ENCODE measurements at regions not wholly inside any gene's neighbourhood (a gene's known extent, or its start where the extent isn't known, plus 50 kb on each side); places are given as distances from the start of the nearest gene placed in this dataset.
A peak's percentile ranks its signal among the peaks of the same experiment; 100 is the strongest.
"Not testable (repeated sequence)": the region's sequence is repeated elsewhere in the genome, so short reads cannot be mapped to it uniquely, and the experiment has no call there.

- DNase-seq (ENCODE audit: low spot score): not testable (repeated sequence)
Measured at GRCh38 chr1:120941066-120941465, 51.5 kb downstream of the PPIAL4A start.

GRCh38 chr1:120941836-120942217, 52.3 kb downstream of the PPIAL4A start:
- not testable (repeated sequence) for DNase-seq (ENCODE audit: low spot score)

DNA sequence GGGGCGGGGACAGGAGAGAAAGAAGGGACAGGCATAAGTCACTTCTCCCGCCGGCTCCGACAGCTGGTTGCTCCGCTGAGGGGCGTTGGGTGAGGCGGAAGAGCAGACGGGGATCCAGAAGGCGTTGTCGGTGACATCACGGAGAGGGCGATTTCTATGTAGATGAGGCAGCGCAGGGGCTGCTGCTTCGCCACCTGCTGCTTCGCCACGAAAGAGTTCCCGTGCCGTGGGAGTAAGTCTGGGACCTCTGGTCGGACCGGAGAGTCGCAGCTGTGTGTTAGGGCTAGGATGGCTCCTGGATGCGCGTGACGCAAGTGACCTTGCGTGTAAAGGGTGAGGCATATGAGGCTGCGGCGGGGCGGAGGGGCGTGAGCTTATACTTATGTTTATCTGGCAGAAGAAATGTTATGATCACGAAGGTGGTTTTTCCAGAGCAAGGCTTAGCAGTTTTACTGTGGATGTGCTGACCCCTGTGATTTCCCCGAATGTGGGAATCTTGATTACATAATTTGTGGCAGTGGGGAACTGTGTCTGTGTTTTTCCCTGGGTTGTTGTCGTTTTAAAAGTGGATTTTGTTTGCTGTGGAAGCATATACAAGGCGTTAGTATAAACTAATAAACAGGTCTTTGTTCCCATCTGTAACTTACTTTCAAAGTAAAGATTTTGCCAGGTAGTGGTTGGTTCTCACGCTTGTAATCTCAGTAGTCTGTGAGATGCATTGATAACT, 52.8 kb downstream of the PPIAL4A start:
- DNase-seq (ENCODE audit: low spot score): peak; percentile 78

DNA sequence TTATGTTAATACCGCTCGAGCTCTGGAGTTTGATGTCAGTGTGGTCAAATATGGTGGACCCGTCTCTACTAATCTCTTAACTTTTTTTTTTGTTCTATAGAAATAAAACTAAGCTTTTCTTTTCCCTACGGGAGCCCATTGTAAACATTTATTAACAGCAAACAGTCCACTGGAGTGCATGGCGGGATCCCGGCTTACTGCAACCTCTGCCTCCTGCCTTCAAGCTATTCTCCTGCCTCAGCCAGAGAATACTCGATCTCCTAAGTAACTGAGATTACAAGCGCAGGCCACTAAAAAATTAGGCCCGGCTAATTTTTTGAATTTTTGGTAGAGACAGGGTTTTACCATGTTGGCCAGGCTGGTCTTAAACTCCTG, 53.4 kb downstream of the PPIAL4A start:
- DNase-seq (ENCODE audit: low spot score): not testable (repeated sequence)

DNA sequence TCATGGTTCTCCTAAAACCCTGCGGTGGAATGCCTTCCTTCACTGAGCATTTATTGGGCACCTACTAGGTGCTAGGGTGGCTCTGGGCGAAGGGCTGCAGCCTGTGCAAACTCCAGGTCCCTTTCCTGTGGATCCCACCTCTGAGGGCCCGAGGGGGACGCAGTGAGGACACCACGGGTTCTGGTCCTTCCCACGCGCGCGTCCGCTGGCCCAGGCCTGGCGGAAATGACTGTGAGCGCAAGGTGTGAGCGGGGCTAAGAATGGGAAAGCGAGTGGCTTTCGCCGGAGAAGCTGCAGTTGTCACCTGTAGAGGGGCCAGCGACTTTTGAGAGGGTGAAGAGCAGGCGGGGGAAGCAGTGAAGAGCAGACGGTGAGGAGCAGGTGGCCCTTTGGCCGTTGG, 55.1 kb downstream of the PPIAL4A start:
- DNase-seq (ENCODE audit: low spot score): not testable (repeated sequence)

- not testable (repeated sequence) for DNase-seq (ENCODE audit: low spot score)
Measured at GRCh38 chr1:120945122-120945521, 55.6 kb downstream of the PPIAL4A start.

GRCh38 chr1:120947114-120947513, 57.5 kb downstream of the PPIAL4A start:
- not testable (repeated sequence) for DNase-seq (ENCODE audit: low spot score)

DNA sequence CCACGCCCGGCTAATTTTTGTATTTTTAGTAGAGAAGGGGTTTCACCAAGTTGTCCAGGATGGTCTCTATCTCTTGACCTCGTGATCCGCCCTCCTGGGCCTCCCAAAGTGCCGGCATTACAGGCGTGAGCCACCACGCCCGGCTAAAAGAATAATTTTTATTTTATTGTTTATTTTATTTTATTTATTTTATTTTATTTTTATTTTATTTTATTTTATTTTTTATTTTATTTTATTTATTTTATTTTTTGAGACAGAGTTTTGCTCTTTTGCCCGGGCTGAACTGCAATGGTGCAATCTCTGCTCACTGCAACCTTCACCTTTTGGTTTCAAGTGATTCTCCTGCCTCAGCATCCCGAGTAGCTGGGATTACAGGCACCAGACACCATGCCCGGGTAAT, 60.2 kb downstream of the PPIAL4A start:
- DNase-seq (ENCODE audit: low spot score): not testable (repeated sequence)

GRCh38 chr1:120950633-120951032, 61.1 kb downstream of the PPIAL4A start:
- not testable (repeated sequence) for DNase-seq (ENCODE audit: low spot score)

DNA sequence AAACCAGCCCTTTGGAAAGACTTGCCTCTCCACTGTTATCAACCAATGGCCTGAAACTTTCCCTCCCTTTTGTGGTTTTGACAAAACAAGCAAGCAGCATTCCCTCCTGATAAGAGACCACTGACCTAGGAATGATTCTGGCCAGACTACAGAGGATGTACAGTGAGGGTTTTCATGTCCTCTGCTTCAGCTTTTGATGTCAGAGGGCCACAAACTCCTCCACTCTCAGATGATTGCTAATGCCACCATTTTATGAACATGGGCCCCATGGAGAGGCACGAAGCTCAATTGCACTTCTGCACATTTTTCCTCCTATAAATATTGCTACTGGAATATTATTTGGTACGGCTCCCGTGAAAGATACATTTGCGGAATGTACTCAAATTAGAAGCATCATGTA, 61.5 kb downstream of the PPIAL4A start:
- DNase-seq (ENCODE audit: low spot score): not testable (repeated sequence)

DNA sequence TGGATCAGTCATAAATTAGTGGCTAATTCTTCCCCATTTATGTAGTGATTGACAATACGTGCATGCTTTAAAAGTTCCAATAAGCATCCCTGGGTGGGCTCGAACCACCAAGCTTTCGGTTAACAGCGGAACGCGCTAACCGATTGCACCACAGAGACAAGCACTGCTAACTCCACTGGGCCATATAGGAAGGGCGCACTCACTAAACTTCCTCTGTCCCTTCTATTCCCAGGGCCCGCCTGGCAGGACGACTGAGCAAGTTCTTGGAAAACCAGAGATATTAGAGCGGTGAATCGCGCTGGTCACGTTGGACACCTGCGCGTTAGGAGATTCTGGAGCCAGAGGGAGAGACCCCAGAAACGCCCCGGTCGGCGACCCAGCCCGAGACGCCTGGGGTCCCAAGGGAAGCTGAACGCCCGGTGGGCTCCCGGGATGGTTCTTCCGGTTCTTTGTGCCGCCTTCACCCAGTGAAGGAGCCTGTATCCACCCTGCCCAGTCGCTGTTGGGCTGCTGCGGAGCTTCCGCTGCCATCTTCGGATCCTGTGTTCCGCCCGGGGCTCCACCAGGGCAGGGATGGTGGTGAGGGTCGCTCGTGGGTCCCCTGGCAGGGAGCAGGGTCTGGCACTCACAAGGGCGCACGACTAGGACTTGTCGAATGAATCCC, 62.8 kb downstream of the PPIAL4A start:
- not testable (repeated sequence) for DNase-seq (ENCODE audit: low spot score)

GRCh38 chr1:120952871-120953265, 63.3 kb downstream of the PPIAL4A start:
- not testable (repeated sequence) for DNase-seq (ENCODE audit: low spot score)

DNA sequence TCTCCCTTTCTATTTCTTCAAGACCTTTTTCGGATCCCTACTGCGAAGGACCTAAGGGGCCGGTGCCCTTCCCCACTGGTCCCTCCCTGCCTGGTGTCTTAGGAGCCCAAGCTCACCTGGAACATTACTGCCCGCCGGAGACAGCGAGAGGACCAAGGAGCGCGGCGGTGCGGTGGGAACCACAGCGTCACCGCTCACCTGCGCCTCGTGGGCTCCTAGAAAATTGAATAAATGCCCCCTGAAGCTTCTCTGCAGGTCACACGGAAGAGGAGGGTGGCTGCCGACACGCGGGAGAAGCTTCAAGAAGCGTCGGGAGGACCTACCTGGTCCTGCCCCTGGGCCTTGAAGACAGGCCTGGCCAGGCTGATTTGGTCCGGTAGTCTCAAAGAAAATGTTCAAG, 65.2 kb downstream of the PPIAL4A start:
- no peak for DNase-seq (ENCODE audit: low spot score)

GRCh38 chr1:120955961-120956360, 66.4 kb downstream of the PPIAL4A start:
- DNase-seq (ENCODE audit: low spot score): not testable (repeated sequence)

- not testable (repeated sequence) for DNase-seq (ENCODE audit: low spot score)
Measured at GRCh38 chr1:120966018-120966417, 76.4 kb downstream of the PPIAL4A start.

DNA sequence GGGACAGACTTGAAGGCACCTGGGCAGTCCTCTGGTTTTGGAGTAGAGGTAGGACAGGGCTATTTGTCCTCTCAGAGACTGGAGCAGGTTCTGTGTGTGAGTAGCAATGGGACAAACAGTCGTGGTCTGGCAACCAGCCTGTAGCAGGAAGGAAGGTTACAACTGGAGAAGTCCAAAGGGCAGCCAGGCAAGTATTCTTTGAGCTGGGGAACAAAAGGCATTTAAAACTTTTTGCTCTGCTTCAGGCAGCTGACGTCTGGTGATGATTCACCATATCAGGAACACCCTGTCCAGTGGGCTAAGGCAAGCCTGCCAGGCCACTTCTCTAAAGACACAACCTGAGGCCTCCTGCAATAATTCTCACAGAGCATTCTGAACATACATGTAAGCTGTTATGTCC, 83.3 kb downstream of the PPIAL4A start:
- not testable (repeated sequence) for DNase-seq (ENCODE audit: low spot score)

DNA sequence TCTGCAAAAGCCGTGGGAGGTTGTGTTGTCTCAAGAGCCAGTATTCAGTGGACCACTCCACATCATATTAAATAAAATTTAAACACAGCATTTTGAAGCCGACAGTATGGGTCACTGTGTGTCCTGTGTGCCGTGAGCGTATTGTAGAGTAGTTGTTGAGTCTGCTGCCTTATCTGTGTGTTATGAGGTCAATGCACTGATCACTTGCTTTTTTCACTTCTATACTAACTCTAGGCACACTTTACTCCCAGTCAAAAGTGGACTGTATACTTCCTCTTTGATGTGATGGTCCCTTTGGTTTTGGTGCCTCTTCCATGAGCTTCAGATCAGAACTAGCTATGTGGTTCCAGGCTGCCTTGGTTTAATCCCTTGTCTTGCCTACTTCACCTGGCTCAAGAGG, 84.3 kb downstream of the PPIAL4A start:
- not testable (repeated sequence) for DNase-seq (ENCODE audit: low spot score)

- not testable (repeated sequence) for DNase-seq (ENCODE audit: low spot score)
Measured at GRCh38 chr1:120977279-120977678, 87.7 kb downstream of the PPIAL4A start.

GRCh38 chr1:120981489-120982094, 92.0 kb downstream of the PPIAL4A start:
- DNase-seq (ENCODE audit: low spot score): not testable (repeated sequence)

- not testable (repeated sequence) for DNase-seq (ENCODE audit: low spot score)
Measured at GRCh38 chr1:120994614-120995013, 105.0 kb downstream of the PPIAL4A start.

DNA sequence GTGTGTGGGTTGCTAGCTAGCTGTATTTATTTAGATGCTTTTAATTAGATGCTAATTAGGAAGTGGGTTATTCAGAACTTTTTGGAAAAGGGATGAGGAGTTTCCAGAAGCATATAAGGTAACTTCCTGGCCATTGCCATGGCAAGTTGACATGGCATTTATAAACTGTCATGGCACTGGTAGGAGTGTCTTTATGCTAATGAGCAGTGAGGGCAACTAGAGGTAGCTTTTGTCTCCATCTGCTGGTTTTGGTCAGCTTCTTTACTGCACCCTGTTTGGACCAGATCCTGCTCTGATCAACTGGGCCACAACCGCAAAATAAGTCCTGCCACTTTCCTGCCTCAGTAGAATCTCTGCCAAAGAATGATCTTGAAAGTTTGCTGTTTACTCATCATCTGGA, 105.5 kb downstream of the PPIAL4A start:
- not testable (repeated sequence) for DNase-seq (ENCODE audit: low spot score)

GRCh38 chr1:121001090-121001726, 111.6 kb downstream of the PPIAL4A start:
- not testable (repeated sequence) for DNase-seq (ENCODE audit: low spot score)

- DNase-seq (ENCODE audit: low spot score): not testable (repeated sequence)
Measured at GRCh38 chr1:121003230-121003629, 113.7 kb downstream of the PPIAL4A start.
